ENCODE measurements at regions not wholly inside any gene's neighbourhood (a gene's known extent, or its start where the extent isn't known, plus 50 kb on each side); places are given as distances from the start of the nearest gene placed in this dataset.

DNA sequence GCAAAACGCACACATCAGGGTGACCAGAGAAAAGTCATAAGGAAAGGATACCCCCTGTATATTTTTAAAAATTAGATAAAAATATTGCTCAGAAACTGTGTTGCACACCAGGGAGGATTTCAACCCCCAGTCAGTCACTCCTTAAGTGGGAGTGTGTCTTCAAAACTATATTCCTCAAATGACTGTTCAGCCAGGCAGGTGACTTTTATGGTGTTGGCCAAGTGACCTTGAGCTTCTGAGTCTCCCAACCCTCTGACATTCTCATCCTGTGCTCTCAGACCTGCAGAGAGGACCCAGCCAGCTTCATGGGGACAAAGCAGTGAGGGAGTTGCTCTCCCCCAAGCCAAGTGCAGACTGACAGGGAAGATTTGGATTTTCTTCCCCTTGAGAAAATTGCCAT, 311.9 kb upstream of the JARID2 start:
- H3K9me3 ChIP-seq (ENCODE audit: control insufficient read depth in 2 of 3, low read length in 3 of 3), result no peaks in the 10 kb centered on the region
- H3K4me1 ChIP-seq (ENCODE audit: control insufficient read depth in 2 of 2, insufficient read depth in 2 of 2, low read length in 2 of 2), result no peaks in the 10 kb centered on the region
- Mint-ChIP-seq H3K36me3 (peaks cover 0 to 3% (median 0%) of the 10 kb centered on the region in 5 donors), H3K4me1 (peaks cover 0 to 7% (median 0%) of the 10 kb centered on the region in 7 donors), H3K4me3 (no peak overlapping the region), H3K9me3 (no peaks in the 10 kb centered on the region), H3K27me3 (no peaks in the 10 kb centered on the region), H3K27ac (no peak overlapping the region)
- CTCF ChIA-PET, result no interaction called here
- no peaks in the 10 kb centered on the region for H3K27me3 ChIP-seq (ENCODE audit: control insufficient read depth in 2 of 2, insufficient read depth in 2 of 2, low read length in 2 of 2)
- no peak for ATAC-seq
- POLR2A ChIA-PET, result no interaction called here
- no peak overlapping the region for H3K27ac ChIP-seq (ENCODE audit: low read depth, low read length)
- H3K4me3 ChIP-seq (ENCODE audit: low read length), result no peak overlapping the region
- intact Hi-C loops (cut with micrococcal nuclease), result no loop called here
- DNase-seq, result no peak
- no peaks in the 10 kb centered on the region for H3K36me3 ChIP-seq (ENCODE audit: control insufficient read depth in 2 of 3, insufficient read depth in 3 of 3, low read length in 3 of 3)

DNA sequence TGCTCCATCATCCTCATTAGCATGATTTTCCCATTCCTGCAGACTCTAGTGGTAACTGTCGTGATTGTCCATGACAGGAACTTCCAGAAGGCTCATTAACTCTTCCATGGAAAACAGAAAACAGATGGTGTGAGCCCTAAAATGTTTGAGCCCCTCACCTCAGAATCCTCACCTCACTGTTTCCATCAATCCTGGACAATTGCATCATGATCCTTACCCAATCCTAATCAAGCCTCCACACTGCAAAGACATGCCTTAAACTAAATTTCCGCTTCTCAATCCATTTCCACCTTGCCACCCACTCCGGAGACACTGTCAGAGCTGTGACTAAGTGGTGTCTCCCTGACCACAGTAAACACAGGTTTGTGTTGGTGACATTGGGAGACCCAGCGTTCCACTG, 311.0 kb upstream of the JARID2 start:
- no peaks in the 10 kb centered on the region for H3K27me3 Mint-ChIP-seq
- Histone ChIP-seq H3K4me1 (ENCODE audit: control insufficient read depth in 2 of 2, insufficient read depth in 2 of 2, low read length in 2 of 2) (no peaks in the 10 kb centered on the region), H3K4me3 (ENCODE audit: low read length) (no peak overlapping the region), H3K27ac (ENCODE audit: low read depth, low read length) (no peak overlapping the region), H3K36me3 (ENCODE audit: control insufficient read depth in 2 of 3, insufficient read depth in 3 of 3, low read length in 3 of 3) (no peaks in the 10 kb centered on the region), H3K27me3 (ENCODE audit: control insufficient read depth in 2 of 2, insufficient read depth in 2 of 2, low read length in 2 of 2) (no peaks in the 10 kb centered on the region), H3K9me3 (ENCODE audit: control insufficient read depth in 2 of 3, low read length in 3 of 3) (no peaks in the 10 kb centered on the region)
- ATAC-seq (no peak), DNase-seq (no peak)
- H3K9me3 Mint-ChIP-seq, result no peaks in the 10 kb centered on the region
- H3K4me1 Mint-ChIP-seq, result peaks cover 0 to 4% (median 0%) of the 10 kb centered on the region in 7 donors
- intact Hi-C loops (cut with micrococcal nuclease), result no loop called here
- POLR2A ChIA-PET, result no interaction called here
- H3K36me3 Mint-ChIP-seq, result peaks cover 0 to 3% (median 0%) of the 10 kb centered on the region in 5 donors
- no peak overlapping the region for H3K27ac Mint-ChIP-seq
- no peak overlapping the region for H3K4me3 Mint-ChIP-seq
- CTCF ChIA-PET, result no interaction called here

- Mint-ChIP-seq H3K27me3 (peaks cover 0 to 6% (median 0%) of the 10 kb centered on the region in 5 donors), H3K4me1 (peaks cover 0 to 1% (median 0%) of the 10 kb centered on the region in 7 donors), H3K9me3 (no peaks in the 10 kb centered on the region), H3K4me3 (no peak overlapping the region), H3K36me3 (peaks cover 0 to 3% (median 0%) of the 10 kb centered on the region in 5 donors), H3K27ac (no peak overlapping the region)
- no peaks in the 10 kb centered on the region for H3K36me3 ChIP-seq (ENCODE audit: control insufficient read depth in 2 of 3, insufficient read depth in 3 of 3, low read length in 3 of 3)
- DNase-seq (no peak), ATAC-seq (no peak)
- ChIA-PET CTCF (interaction anchor here (0.7 kb wide), 1 partner anchor 1026 kb away, joined by 3 read pairs; no protein-coding TSS in a partner anchor), POLR2A (no interaction called here)
- no peak overlapping the region for H3K4me3 ChIP-seq (ENCODE audit: low read length)
- H3K4me1 ChIP-seq (ENCODE audit: control insufficient read depth in 2 of 2, insufficient read depth in 2 of 2, low read length in 2 of 2), result no peaks in the 10 kb centered on the region
- intact Hi-C loops (cut with micrococcal nuclease), result no loop called here
- no peaks in the 10 kb centered on the region for H3K9me3 ChIP-seq (ENCODE audit: control insufficient read depth in 2 of 3, low read length in 3 of 3)
- no peak overlapping the region for H3K27ac ChIP-seq (ENCODE audit: low read depth, low read length)
- no peaks in the 10 kb centered on the region for H3K27me3 ChIP-seq (ENCODE audit: control insufficient read depth in 2 of 2, insufficient read depth in 2 of 2, low read length in 2 of 2)
These were observed 309.0 kb upstream of the JARID2 start for GRCh38 chr6:14936861-14937260.

- H3K4me3 Mint-ChIP-seq, result no peak overlapping the region
- intact Hi-C loops (cut with micrococcal nuclease), result no loop called here
- Histone ChIP-seq H3K9me3 (ENCODE audit: control insufficient read depth in 2 of 3, low read length in 3 of 3) (no peaks in the 10 kb centered on the region), H3K4me1 (ENCODE audit: control insufficient read depth in 2 of 2, insufficient read depth in 2 of 2, low read length in 2 of 2) (no peaks in the 10 kb centered on the region), H3K4me3 (ENCODE audit: low read length) (no peak overlapping the region), H3K27me3 (ENCODE audit: control insufficient read depth in 2 of 2, insufficient read depth in 2 of 2, low read length in 2 of 2) (no peaks in the 10 kb centered on the region), H3K36me3 (ENCODE audit: control insufficient read depth in 2 of 3, insufficient read depth in 3 of 3, low read length in 3 of 3) (no peaks in the 10 kb centered on the region), H3K27ac (ENCODE audit: low read depth, low read length) (no peak overlapping the region)
- CTCF ChIA-PET, result no interaction called here
- H3K27me3 Mint-ChIP-seq, result peaks cover 0 to 12% (median 0%) of the 10 kb centered on the region in 5 donors
- H3K27ac Mint-ChIP-seq, result no peak overlapping the region
- peaks cover 0 to 3% (median 0%) of the 10 kb centered on the region in 7 donors for H3K4me1 Mint-ChIP-seq
- no peak for ATAC-seq
- no peaks in the 10 kb centered on the region for H3K36me3 Mint-ChIP-seq
- H3K9me3 Mint-ChIP-seq, result peaks cover 0 to 1% (median 0%) of the 10 kb centered on the region in 11 donors
- POLR2A ChIA-PET, result no interaction called here
- DNase-seq, result no peak
These were observed 302.8 kb upstream of the JARID2 start for GRCh38 chr6:14943116-14943515.

GRCh38 chr6:14944593-14944992, 301.3 kb upstream of the JARID2 start:
- Mint-ChIP-seq H3K9me3 (peaks cover 0 to 1% (median 0%) of the 10 kb centered on the region in 11 donors), H3K27ac (peak overlapping the region in 1 of 9 donors; percentile 70), H3K4me3 (no peak overlapping the region), H3K36me3 (no peaks in the 10 kb centered on the region), H3K4me1 (peaks cover 0 to 6% (median 0%) of the 10 kb centered on the region in 7 donors), H3K27me3 (peaks cover 0 to 12% (median 0%) of the 10 kb centered on the region in 5 donors)
- no peak overlapping the region for H3K4me3 ChIP-seq (ENCODE audit: low read length)
- H3K27ac ChIP-seq (ENCODE audit: low read depth, low read length), result no peak overlapping the region
- no peak for ATAC-seq
- ChIA-PET CTCF (interaction anchor here (0.7 kb wide), 1 partner anchor 202 kb away, joined by 3 read pairs; no protein-coding TSS in a partner anchor), POLR2A (no interaction called here)
- no peaks in the 10 kb centered on the region for H3K4me1 ChIP-seq (ENCODE audit: control insufficient read depth in 2 of 2, insufficient read depth in 2 of 2, low read length in 2 of 2)
- no peak for DNase-seq
- no peaks in the 10 kb centered on the region for H3K36me3 ChIP-seq (ENCODE audit: control insufficient read depth in 2 of 3, insufficient read depth in 3 of 3, low read length in 3 of 3)
- H3K27me3 ChIP-seq (ENCODE audit: control insufficient read depth in 2 of 2, insufficient read depth in 2 of 2, low read length in 2 of 2), result no peaks in the 10 kb centered on the region
- no peaks in the 10 kb centered on the region for H3K9me3 ChIP-seq (ENCODE audit: control insufficient read depth in 2 of 3, low read length in 3 of 3)
- intact Hi-C loops (cut with micrococcal nuclease), result no loop called here

- Mint-ChIP-seq H3K4me3 (no peak overlapping the region), H3K4me1 (peaks cover 0 to 6% (median 0%) of the 10 kb centered on the region in 7 donors), H3K36me3 (no peaks in the 10 kb centered on the region), H3K27me3 (peaks cover 0 to 12% (median 0%) of the 10 kb centered on the region in 5 donors), H3K27ac (no peak overlapping the region), H3K9me3 (peaks cover 0 to 1% (median 0%) of the 10 kb centered on the region in 11 donors)
- Histone ChIP-seq H3K4me3 (ENCODE audit: low read length) (no peak overlapping the region), H3K27me3 (ENCODE audit: control insufficient read depth in 2 of 2, insufficient read depth in 2 of 2, low read length in 2 of 2) (no peaks in the 10 kb centered on the region), H3K4me1 (ENCODE audit: control insufficient read depth in 2 of 2, insufficient read depth in 2 of 2, low read length in 2 of 2) (no peaks in the 10 kb centered on the region), H3K27ac (ENCODE audit: low read depth, low read length) (no peak overlapping the region), H3K9me3 (ENCODE audit: control insufficient read depth in 2 of 3, low read length in 3 of 3) (no peaks in the 10 kb centered on the region), H3K36me3 (ENCODE audit: control insufficient read depth in 2 of 3, insufficient read depth in 3 of 3, low read length in 3 of 3) (no peaks in the 10 kb centered on the region)
- POLR2A ChIA-PET, result no interaction called here
- ATAC-seq (no peak), DNase-seq (no peak)
- CTCF ChIA-PET, result no interaction called here
- intact Hi-C loops (cut with micrococcal nuclease), result no loop called here
These were observed 300.2 kb upstream of the JARID2 start for GRCh38 chr6:14945461-14946185.

DNA sequence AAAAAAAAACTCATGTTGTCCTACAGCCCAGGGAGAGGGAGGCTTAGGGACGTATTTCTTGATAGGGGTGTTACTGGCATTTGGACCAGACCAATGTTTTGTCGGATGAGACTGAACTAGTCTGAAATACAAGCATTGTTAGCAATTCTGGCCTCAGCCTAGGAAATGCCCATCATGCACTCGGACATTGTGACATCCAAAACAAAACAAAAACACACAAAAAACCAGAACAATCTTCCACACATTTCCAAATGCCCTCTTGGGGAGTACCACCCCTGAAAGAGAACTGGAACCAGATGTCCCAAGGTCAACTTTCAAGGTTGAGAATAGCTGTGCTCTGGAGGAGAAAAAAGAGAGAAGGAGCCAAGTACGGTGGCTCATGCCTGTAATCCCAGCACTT, 299.1 kb upstream of the JARID2 start:
- intact Hi-C loops (cut with micrococcal nuclease), result no loop called here
- no peaks in the 10 kb centered on the region for H3K9me3 ChIP-seq (ENCODE audit: control insufficient read depth in 2 of 3, low read length in 3 of 3)
- ATAC-seq, result peak; percentile 14
- no peak overlapping the region for H3K4me3 ChIP-seq (ENCODE audit: low read length)
- Mint-ChIP-seq H3K27ac (no peak overlapping the region), H3K4me1 (peaks cover 0 to 6% (median 0%) of the 10 kb centered on the region in 7 donors), H3K36me3 (no peaks in the 10 kb centered on the region), H3K4me3 (no peak overlapping the region), H3K9me3 (peaks cover 0 to 1% (median 0%) of the 10 kb centered on the region in 11 donors), H3K27me3 (peaks cover 0 to 7% (median 0%) of the 10 kb centered on the region in 5 donors)
- no peak for DNase-seq
- CTCF ChIA-PET, result no interaction called here
- POLR2A ChIA-PET, result no interaction called here
- no peak overlapping the region for H3K27ac ChIP-seq (ENCODE audit: low read depth, low read length)
- no peaks in the 10 kb centered on the region for H3K4me1 ChIP-seq (ENCODE audit: control insufficient read depth in 2 of 2, insufficient read depth in 2 of 2, low read length in 2 of 2)
- no peaks in the 10 kb centered on the region for H3K27me3 ChIP-seq (ENCODE audit: control insufficient read depth in 2 of 2, insufficient read depth in 2 of 2, low read length in 2 of 2)
- H3K36me3 ChIP-seq (ENCODE audit: control insufficient read depth in 2 of 3, insufficient read depth in 3 of 3, low read length in 3 of 3), result no peaks in the 10 kb centered on the region

All from naive thymus-derived CD4-positive, alpha-beta T cell (primary cell).